GM23338 (cell line): ENCODE measurements at regions not wholly inside any gene's neighbourhood (a gene's known extent, or its start where the extent isn't known, plus 50 kb on each side); places are given as distances from the start of the nearest gene placed in this dataset.

Source experiments
- ATAC-seq: fragments of 200-7000 bp; cut with Tn5 transposase; 3 replicates; pipeline ENCODE4 v1.9.1; 2020
- DNase-seq: peaks from one replicate; pipeline ENCODE4 v3.0.0-alpha.2; 2015; ENCODE audit warnings: low spot score
- H2AFZ ChIP-seq: fragments of 200-600 bp; sonication (generic); 2 replicates; pipeline ENCODE4 v1.8.0; 2016; ENCODE audit warnings: antibody characterized with exemption, mild to moderate bottlenecking, moderate library complexity
- H3F3A ChIP-seq: fragments of 200-600 bp; sonication (generic); replicated peaks from 2 replicates; pipeline ENCODE4 v1.8.0; 2017; ENCODE audit warnings: antibody characterized with exemption, mixed run types, low read depth
- H3K27ac ChIP-seq: fragments of 200-600 bp; sonication (generic); 2 replicates; pipeline ENCODE4 v1.6.1; 2016; ENCODE audit warnings: low read depth
- H3K27me3 ChIP-seq: fragments of 200-600 bp; sonication (generic); 2 replicates; pipeline ENCODE4 v1.8.0; 2016; ENCODE audit warnings: mild to moderate bottlenecking, mixed run types, moderate library complexity; ENCODE audit not compliant: insufficient read depth
- H3K36me3 ChIP-seq: fragments of 200-600 bp; sonication (generic); 2 replicates; pipeline ENCODE4 v1.8.0; 2016; ENCODE audit warnings: mild to moderate bottlenecking; ENCODE audit not compliant: insufficient read depth
- H3K4me1 ChIP-seq: fragments of 200-600 bp; sonication (generic); 2 replicates; pipeline ENCODE4 v1.8.0; 2016; ENCODE audit warnings: mild to moderate bottlenecking, moderate library complexity; ENCODE audit not compliant: insufficient read depth
- H3K4me2 ChIP-seq: fragments of 200-600 bp; sonication (generic); 2 replicates; pipeline ENCODE4 v1.7.1; 2017; ENCODE audit warnings: mixed run types
- H3K4me3 ChIP-seq: fragments of 200-600 bp; sonication (generic); 2 replicates; pipeline ENCODE4 v1.6.1; 2016; ENCODE audit warnings: mixed run types
- H3K79me2 ChIP-seq: fragments of 200-600 bp; sonication (generic); replicated peaks from 2 replicates; pipeline ENCODE4 v1.8.0; 2017; ENCODE audit warnings: mild to moderate bottlenecking; ENCODE audit not compliant: insufficient read depth
- H3K9me2 ChIP-seq: fragments of 200-600 bp; sonication (generic); 2 replicates; pipeline ENCODE4 v1.8.0; 2017; ENCODE audit not compliant: insufficient read depth
- H4K20me1 ChIP-seq: fragments of 200-600 bp; sonication (generic); replicated peaks from 2 replicates; pipeline ENCODE4 v1.8.0; 2017; ENCODE audit warnings: mild to moderate bottlenecking; ENCODE audit not compliant: insufficient read depth
- H3K27ac Mint-ChIP-seq: 2 replicates; pipeline ENCODE4 v1.8.0; 2020; ENCODE audit warnings: inconsistent platforms, mild to moderate bottlenecking, moderate library complexity, mixed read lengths
- H3K27me3 Mint-ChIP-seq: 3 replicates; pipeline ENCODE4 v1.8.0; 2022; ENCODE audit warnings: low read depth, mild to moderate bottlenecking, moderate library complexity, mixed read lengths, inconsistent platforms; ENCODE audit not compliant: insufficient read depth, poor library complexity
- H3K36me3 Mint-ChIP-seq: 3 replicates; pipeline ENCODE4 v1.8.0; 2021; ENCODE audit warnings: low read depth, mild to moderate bottlenecking, inconsistent platforms, moderate library complexity, mixed read lengths
- H3K4me1 Mint-ChIP-seq: 3 replicates; pipeline ENCODE4 v1.8.0; 2020; ENCODE audit warnings: mild to moderate bottlenecking, inconsistent platforms, mixed read lengths
- H3K4me3 Mint-ChIP-seq: 3 replicates; pipeline ENCODE4 v1.8.0; 2021; ENCODE audit warnings: moderate library complexity, mild to moderate bottlenecking, inconsistent platforms, mixed read lengths
- H3K9me3 Mint-ChIP-seq: 3 replicates; pipeline ENCODE4 v1.8.0; 2020; ENCODE audit warnings: moderate library complexity, mild to moderate bottlenecking, inconsistent platforms, mixed read lengths
- CREB1 ChIP-seq: fragments of 250-450 bp; sonication (Bioruptor Pico); IDR thresholded peaks from 2 replicates; pipeline ENCODE4 v1.5.0; 2020; ENCODE audit warnings: low read depth, mild to moderate bottlenecking, moderate library complexity
- CTCF ChIP-seq, 2 experiments: fragments of 200-600 bp in 1 of 2; sonication (generic) in 1 of 2; conservative IDR thresholded peaks; 2 replicates each; pipeline versions ENCODE4 v1.5.1 to v1.6.1; 2016 to 2017; ENCODE audit warnings: antibody characterized with exemption in 2 of 2, low read depth in 2 of 2, mild to moderate bottlenecking in 2 of 2, moderate library complexity in 1 of 2
- EZH2phosphoT487 ChIP-seq: fragments of 200-600 bp; sonication (generic); IDR thresholded peaks from one replicate; pipeline ENCODE4 v1.8.1; 2018; ENCODE audit warnings: antibody characterized with exemption; ENCODE audit not compliant: unreplicated experiment
- JUNB ChIP-seq: IDR thresholded peaks from one replicate; pipeline ENCODE4 v1.6.1; 2016; ENCODE audit warnings: antibody characterized with exemption; ENCODE audit not compliant: unreplicated experiment
- NANOG ChIP-seq: IDR thresholded peaks from 2 replicates; pipeline ENCODE4 v1.6.1; 2016; ENCODE audit warnings: antibody characterized with exemption, borderline replicate concordance
- STAT1 ChIP-seq: IDR thresholded peaks from one replicate; pipeline ENCODE4 v1.6.1; 2016; ENCODE audit warnings: antibody characterized with exemption; ENCODE audit not compliant: unreplicated experiment
- ZNF114 ChIP-seq: fragments of 250-450 bp; sonication (Bioruptor Pico); IDR thresholded peaks from 2 replicates; pipeline ENCODE4 v1.5.0; 2020; ENCODE audit warnings: mild to moderate bottlenecking, moderate library complexity
- TF ChIP-seq, protein P1 (sequence below): fragments of 250-450 bp; sonication (Bioruptor Pico); IDR thresholded peaks from 2 replicates; pipeline ENCODE4 v1.5.0; 2020; ENCODE audit warnings: mild to moderate bottlenecking, moderate library complexity

DNA sequence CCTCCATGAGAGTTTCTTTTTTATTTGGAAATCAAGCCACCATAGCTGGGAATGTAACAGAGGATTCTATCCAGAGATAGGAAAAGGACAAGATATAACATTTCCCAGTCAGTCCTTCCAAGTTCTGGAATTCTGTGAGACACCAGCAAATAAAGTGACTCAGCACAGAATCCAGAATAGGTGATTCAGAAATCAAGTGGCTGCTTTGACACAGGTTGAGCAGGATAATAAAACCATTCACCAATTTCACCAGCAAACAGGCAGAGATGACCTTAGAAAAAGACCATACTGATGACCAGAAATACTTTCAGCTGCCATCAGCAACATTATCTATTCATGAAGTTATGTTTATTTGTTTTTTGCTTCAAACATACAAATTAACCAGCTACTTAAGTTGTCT lies 491.5 kb upstream of the TUSC1 start:
- ATAC-seq: no peak
- TF ChIP-seq JUNB: no peak
- TF ChIP-seq STAT1: no peak
- TF ChIP-seq CREB1 (CRISPR knock-in tag): no peak
- TF ChIP-seq ZNF114 (CRISPR knock-in tag): no peak
- TF ChIP-seq CTCF (conservative IDR thresholded peaks at IDR 0.05; ENCODE audit: low read depth in 2 of 2): no peak
- TF ChIP-seq EZH2phosphoT487: no peak
- TF ChIP-seq, protein P1, sequence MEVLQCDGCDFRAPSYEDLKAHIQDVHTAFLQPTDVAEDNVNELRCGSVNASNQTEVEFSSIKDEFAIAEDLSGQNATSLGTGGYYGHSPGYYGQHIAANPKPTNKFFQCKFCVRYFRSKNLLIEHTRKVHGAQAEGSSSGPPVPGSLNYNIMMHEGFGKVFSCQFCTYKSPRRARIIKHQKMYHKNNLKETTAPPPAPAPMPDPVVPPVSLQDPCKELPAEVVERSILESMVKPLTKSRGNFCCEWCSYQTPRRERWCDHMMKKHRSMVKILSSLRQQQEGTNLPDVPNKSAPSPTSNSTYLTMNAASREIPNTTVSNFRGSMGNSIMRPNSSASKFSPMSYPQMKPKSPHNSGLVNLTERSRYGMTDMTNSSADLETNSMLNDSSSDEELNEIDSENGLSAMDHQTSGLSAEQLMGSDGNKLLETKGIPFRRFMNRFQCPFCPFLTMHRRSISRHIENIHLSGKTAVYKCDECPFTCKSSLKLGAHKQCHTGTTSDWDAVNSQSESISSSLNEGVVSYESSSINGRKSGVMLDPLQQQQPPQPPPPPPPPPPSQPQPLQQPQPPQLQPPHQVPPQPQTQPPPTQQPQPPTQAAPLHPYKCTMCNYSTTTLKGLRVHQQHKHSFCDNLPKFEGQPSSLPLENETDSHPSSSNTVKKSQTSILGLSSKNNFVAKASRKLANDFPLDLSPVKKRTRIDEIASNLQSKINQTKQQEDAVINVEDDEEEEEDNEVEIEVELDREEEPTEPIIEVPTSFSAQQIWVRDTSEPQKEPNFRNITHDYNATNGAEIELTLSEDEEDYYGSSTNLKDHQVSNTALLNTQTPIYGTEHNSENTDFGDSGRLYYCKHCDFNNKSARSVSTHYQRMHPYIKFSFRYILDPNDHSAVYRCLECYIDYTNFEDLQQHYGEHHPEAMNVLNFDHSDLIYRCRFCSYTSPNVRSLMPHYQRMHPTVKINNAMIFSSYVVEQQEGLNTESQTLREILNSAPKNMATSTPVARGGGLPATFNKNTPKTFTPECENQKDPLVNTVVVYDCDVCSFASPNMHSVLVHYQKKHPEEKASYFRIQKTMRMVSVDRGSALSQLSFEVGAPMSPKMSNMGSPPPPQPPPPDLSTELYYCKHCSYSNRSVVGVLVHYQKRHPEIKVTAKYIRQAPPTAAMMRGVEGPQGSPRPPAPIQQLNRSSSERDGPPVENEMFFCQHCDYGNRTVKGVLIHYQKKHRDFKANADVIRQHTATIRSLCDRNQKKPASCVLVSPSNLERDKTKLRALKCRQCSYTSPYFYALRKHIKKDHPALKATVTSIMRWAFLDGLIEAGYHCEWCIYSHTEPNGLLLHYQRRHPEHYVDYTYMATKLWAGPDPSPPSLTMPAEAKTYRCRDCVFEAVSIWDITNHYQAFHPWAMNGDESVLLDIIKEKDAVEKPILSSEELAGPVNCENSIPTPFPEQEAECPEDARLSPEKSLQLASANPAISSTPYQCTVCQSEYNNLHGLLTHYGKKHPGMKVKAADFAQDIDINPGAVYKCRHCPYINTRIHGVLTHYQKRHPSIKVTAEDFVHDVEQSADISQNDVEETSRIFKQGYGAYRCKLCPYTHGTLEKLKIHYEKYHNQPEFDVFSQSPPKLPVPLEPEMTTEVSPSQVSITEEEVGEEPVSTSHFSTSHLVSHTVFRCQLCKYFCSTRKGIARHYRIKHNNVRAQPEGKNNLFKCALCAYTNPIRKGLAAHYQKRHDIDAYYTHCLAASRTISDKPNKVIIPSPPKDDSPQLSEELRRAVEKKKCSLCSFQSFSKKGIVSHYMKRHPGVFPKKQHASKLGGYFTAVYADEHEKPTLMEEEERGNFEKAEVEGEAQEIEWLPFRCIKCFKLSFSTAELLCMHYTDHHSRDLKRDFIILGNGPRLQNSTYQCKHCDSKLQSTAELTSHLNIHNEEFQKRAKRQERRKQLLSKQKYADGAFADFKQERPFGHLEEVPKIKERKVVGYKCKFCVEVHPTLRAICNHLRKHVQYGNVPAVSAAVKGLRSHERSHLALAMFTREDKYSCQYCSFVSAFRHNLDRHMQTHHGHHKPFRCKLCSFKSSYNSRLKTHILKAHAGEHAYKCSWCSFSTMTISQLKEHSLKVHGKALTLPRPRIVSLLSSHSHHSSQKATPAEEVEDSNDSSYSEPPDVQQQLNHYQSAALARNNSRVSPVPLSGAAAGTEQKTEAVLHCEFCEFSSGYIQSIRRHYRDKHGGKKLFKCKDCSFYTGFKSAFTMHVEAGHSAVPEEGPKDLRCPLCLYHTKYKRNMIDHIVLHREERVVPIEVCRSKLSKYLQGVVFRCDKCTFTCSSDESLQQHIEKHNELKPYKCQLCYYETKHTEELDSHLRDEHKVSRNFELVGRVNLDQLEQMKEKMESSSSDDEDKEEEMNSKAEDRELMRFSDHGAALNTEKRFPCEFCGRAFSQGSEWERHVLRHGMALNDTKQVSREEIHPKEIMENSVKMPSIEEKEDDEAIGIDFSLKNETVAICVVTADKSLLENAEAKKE: no peak
- TF ChIP-seq NANOG: no peak

More for the DNA sequence above, 491.5 kb upstream of the TUSC1 start:
- Histone ChIP-seq H3K4me2 (no peak overlapping the region), H3K4me3 (no peak overlapping the region), H3K79me2 (no peaks in the 10 kb centered on the region), H3K27ac (no peak overlapping the region), H4K20me1 (no peaks in the 10 kb centered on the region), H3K27me3 (no peaks in the 10 kb centered on the region), H3F3A (no peaks in the 10 kb centered on the region), H3K9me2 (no peaks in the 10 kb centered on the region; the same call in 1 of the 2 replicates), H3K36me3 (no peaks in the 10 kb centered on the region), H2AFZ (no peak overlapping the region), H3K4me1 (peaks cover 23% of the 10 kb centered on the region)
- Mint-ChIP-seq H3K9me3 (no peaks in the 10 kb centered on the region), H3K4me3 (no peak overlapping the region), H3K4me1 (peaks cover 25% of the 10 kb centered on the region), H3K27ac (no peak overlapping the region), H3K27me3 (no peaks in the 10 kb centered on the region), H3K36me3 (no peaks in the 10 kb centered on the region; the same call in 2 of the 3 replicates)
- no peak for DNase-seq
